Hepatocyte (in vitro differentiated cells): ENCODE measurements at regions not wholly inside any gene's neighbourhood (a gene's known extent, or its start where the extent isn't known, plus 50 kb on each side); places are given as distances from the start of the nearest gene placed in this dataset.

Experiments used
- DNase-seq: peaks from one replicate; pipeline ENCODE4 v3.0.0-alpha.2; 2016; ENCODE audit warnings: low spot score
- H2AFZ ChIP-seq: fragments of 200-600 bp; sonication (generic); 2 replicates; pipeline ENCODE4 v1.6.0; 2016; ENCODE audit warnings: antibody characterized with exemption, mild to moderate bottlenecking
- H3K27ac ChIP-seq: fragments of 200-600 bp; sonication (generic); 2 replicates; pipeline ENCODE4 v1.5.1; 2016; ENCODE audit warnings: mild to moderate bottlenecking
- H3K27me3 ChIP-seq: fragments of 200-600 bp; sonication (generic); 2 replicates; pipeline ENCODE4 v1.6.1; 2016
- H3K36me3 ChIP-seq: fragments of 200-600 bp; sonication (generic); replicated peaks from 2 replicates; pipeline ENCODE4 v1.5.1; 2016; ENCODE audit warnings: low read depth; ENCODE audit not compliant: insufficient read depth
- H3K4me1 ChIP-seq: fragments of 200-600 bp; sonication (generic); 2 replicates; pipeline ENCODE4 v1.5.1; 2016; ENCODE audit warnings: mild to moderate bottlenecking, moderate library complexity; ENCODE audit not compliant: insufficient read depth
- H3K4me2 ChIP-seq: fragments of 200-600 bp; sonication (generic); 2 replicates; pipeline ENCODE4 v1.6.0; 2016
- H3K4me3 ChIP-seq: fragments of 200-600 bp; sonication (generic); 2 replicates; pipeline ENCODE4 v1.5.1; 2016; ENCODE audit warnings: mild to moderate bottlenecking
- H3K79me2 ChIP-seq: fragments of 200-600 bp; sonication (generic); 2 replicates; pipeline ENCODE4 v1.6.0; 2017; ENCODE audit warnings: mild to moderate bottlenecking
- H3K9me2 ChIP-seq: fragments of 200-600 bp; sonication (generic); replicated peaks from 2 replicates; pipeline ENCODE4 v1.6.0; 2017; ENCODE audit warnings: mild to moderate bottlenecking; ENCODE audit not compliant: insufficient read depth
- H3K9me3 ChIP-seq: fragments of 200-600 bp; sonication (generic); 2 replicates; pipeline ENCODE4 v1.5.1; 2016; ENCODE audit warnings: low read depth, mild to moderate bottlenecking
- H4K20me1 ChIP-seq: fragments of 200-600 bp; sonication (generic); 2 replicates; pipeline ENCODE4 v1.6.0; 2016; ENCODE audit warnings: mild to moderate bottlenecking; ENCODE audit not compliant: insufficient read depth, poor library complexity, severe bottlenecking
- CTCF ChIP-seq: fragments of 200-600 bp; sonication (generic); IDR thresholded peaks from 2 replicates; pipeline ENCODE4 v1.5.1; 2016; ENCODE audit warnings: antibody characterized with exemption, mild to moderate bottlenecking; ENCODE audit not compliant: poor library complexity
- EZH2 ChIP-seq: fragments of 200-600 bp; sonication (generic); IDR thresholded peaks from 2 replicates; pipeline ENCODE4 v1.6.1; 2016; ENCODE audit warnings: antibody characterized with exemption, mild to moderate bottlenecking, borderline replicate concordance
- EZH2phosphoT487 ChIP-seq: fragments of 200-600 bp; sonication (generic); IDR thresholded peaks from one replicate; pipeline ENCODE4 v1.6.1; 2018; ENCODE audit warnings: antibody characterized with exemption, mild to moderate bottlenecking, low read depth, moderate library complexity; ENCODE audit not compliant: unreplicated experiment, severe bottlenecking
- WGBS: methylation state at CpG from one replicate; pipeline ENCODE4 v1.1.6; 2016; ENCODE audit warnings: low lambda C conversion rate; ENCODE audit errors: missing lambda C conversion rate; 5-methylcytosine and 5-hydroxymethylcytosine counted together

- no peak for TF ChIP-seq CTCF
- TF ChIP-seq EZH2phosphoT487: no peak
- TF ChIP-seq EZH2: no peak
- H3K4me2 ChIP-seq: no peak overlapping the region
These were observed 459.3 kb downstream of the MBD2 start for GRCh38 chr18:53765211-53765610.

GRCh38 chr18:53764086-53764485 lies 460.4 kb downstream of the MBD2 start:
- TF ChIP-seq CTCF (no peak), EZH2phosphoT487 (no peak), EZH2 (no peak)
- H3K9me2 ChIP-seq: no peaks in the 10 kb centered on the region
- no peaks in the 10 kb centered on the region for H4K20me1 ChIP-seq
- H3K79me2 ChIP-seq: no peaks in the 10 kb centered on the region
- H3K36me3 ChIP-seq: no peaks in the 10 kb centered on the region
- H3K4me1 ChIP-seq: no peaks in the 10 kb centered on the region
- DNase-seq: no peak
- H3K27me3 ChIP-seq: no peaks in the 10 kb centered on the region
- no peaks in the 10 kb centered on the region for H3K9me3 ChIP-seq
- no peak overlapping the region for H3K4me3 ChIP-seq
- 89% methylated on average over 1 of the region's 1 CpG for WGBS
- no peak overlapping the region for H3K27ac ChIP-seq
- H3K4me2 ChIP-seq: no peak overlapping the region
- H2AFZ ChIP-seq: no peak overlapping the region

More at GRCh38 chr18:53765211-53765610, 459.3 kb downstream of the MBD2 start:
- Histone ChIP-seq H2AFZ (no peak overlapping the region), H3K27ac (no peak overlapping the region), H3K79me2 (no peaks in the 10 kb centered on the region), H3K4me3 (no peak overlapping the region), H3K27me3 (no peaks in the 10 kb centered on the region), H3K9me3 (no peaks in the 10 kb centered on the region), H4K20me1 (no peaks in the 10 kb centered on the region), H3K4me1 (no peaks in the 10 kb centered on the region), H3K36me3 (no peaks in the 10 kb centered on the region), H3K9me2 (no peaks in the 10 kb centered on the region)
- no peak for DNase-seq
- WGBS: 76% methylated on average over 3 of the region's 3 CpGs

- Histone ChIP-seq H3K4me1 (peaks cover 12% of the 10 kb centered on the region), H3K4me3 (no peak overlapping the region), H2AFZ (no peak overlapping the region), H3K79me2 (no peaks in the 10 kb centered on the region), H3K4me2 (no peak overlapping the region), H3K36me3 (no peaks in the 10 kb centered on the region), H3K27ac (no peak overlapping the region), H4K20me1 (no peaks in the 10 kb centered on the region), H3K9me3 (no peaks in the 10 kb centered on the region), H3K9me2 (no peaks in the 10 kb centered on the region), H3K27me3 (no peaks in the 10 kb centered on the region)
- no peak for DNase-seq
- WGBS: 65% methylated on average over 2 of the region's 2 CpGs
- TF ChIP-seq EZH2phosphoT487: no peak
- no peak for TF ChIP-seq EZH2
- no peak for TF ChIP-seq CTCF
These were observed 467.1 kb downstream of the MBD2 start for GRCh38 chr18:53757328-53757727.

GRCh38 chr18:53756610-53756972 lies 467.9 kb downstream of the MBD2 start:
- no peaks in the 10 kb centered on the region for H3K27me3 ChIP-seq
- no peak overlapping the region for H2AFZ ChIP-seq
- H3K4me3 ChIP-seq: no peak overlapping the region
- H3K9me3 ChIP-seq: no peaks in the 10 kb centered on the region
- no peak overlapping the region for H3K27ac ChIP-seq
- no peak overlapping the region for H3K4me2 ChIP-seq
- DNase-seq: no peak
- no peaks in the 10 kb centered on the region for H4K20me1 ChIP-seq
- no peaks in the 10 kb centered on the region for H3K9me2 ChIP-seq
- H3K79me2 ChIP-seq: no peaks in the 10 kb centered on the region
- H3K4me1 ChIP-seq: peaks cover 12% of the 10 kb centered on the region
- TF ChIP-seq CTCF (no peak), EZH2 (no peak), EZH2phosphoT487 (no peak)
- WGBS: 69% methylated on average over 3 of the region's 3 CpGs
- H3K36me3 ChIP-seq: no peaks in the 10 kb centered on the region
